Activated CD4-positive, alpha-beta T cell treated with anti-CD3 and anti-CD28 coated beads, Interleukin-2, Interleukin-6, amounts not matched to agents 100 ng/mL and 50 ng/mL, durations not matched to agents 16 hours and 8 hours (primary cell): ENCODE measurements at regions not wholly inside any gene's neighbourhood (a gene's known extent, or its start where the extent isn't known, plus 50 kb on each side); places are given as distances from the start of the nearest gene placed in this dataset.
"Not testable (repeated sequence)": the region's sequence is repeated elsewhere in the genome, so short reads cannot be mapped to it uniquely, and the experiment has no call there.

Experiments used
- DNase-seq: peaks from one replicate; pipeline ENCODE4 v3.0.0-alpha.2; 2020

DNA sequence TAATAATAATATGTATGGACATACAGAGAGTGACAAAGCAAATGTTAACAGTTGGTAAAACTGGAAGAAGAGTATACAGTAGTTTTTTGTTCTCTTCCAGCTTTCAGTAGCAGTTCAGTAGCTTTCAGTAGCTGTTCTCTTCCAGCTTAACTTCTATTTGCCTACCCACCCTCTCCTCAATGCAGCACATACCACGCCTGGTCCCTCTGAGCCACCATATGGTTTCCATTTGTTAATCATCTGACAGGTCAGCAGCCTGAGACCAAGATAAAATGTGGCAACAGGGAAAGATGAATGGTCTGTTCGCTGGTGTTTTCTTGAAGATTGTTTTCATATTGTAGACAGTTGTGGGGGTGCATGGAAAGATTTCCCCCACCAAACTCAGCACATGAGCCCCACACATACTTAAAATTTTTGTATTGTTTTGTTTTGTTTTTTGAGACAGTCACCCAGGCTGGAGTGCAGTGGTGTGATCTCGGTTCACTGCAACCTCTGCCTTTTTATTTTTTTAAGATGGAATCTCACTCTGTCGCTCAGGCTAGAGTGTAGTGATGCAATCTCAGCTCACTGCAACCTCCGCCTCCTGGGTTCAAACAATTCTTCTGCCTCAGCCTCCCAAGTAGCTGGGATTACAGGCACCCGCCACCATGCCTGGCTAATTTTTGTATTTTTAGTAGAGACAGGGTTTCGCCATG lies 56.8 kb downstream of the ATP6V0E2 start:
- DNase-seq: not testable (repeated sequence)

DNA sequence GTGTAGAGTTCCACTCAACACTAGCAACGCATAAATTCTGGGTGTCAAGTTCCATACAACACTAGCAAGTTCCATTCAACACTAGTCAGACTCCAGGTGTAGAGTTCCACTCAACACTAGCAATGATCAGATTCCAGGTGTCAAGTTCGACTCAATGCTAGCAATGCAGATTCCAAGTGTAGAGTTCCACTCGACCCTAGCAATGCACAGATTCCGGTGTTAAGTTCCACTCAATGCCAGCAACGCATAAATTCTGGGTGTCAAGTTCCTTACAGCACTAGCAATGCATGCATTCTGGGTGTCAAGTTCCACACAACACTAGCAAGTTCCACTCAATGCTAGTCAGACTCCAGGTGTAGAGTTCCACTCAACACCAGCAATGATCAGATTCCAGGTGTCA lies 60.0 kb downstream of the ATP6V0E2 start:
- not testable (repeated sequence) for DNase-seq

DNA sequence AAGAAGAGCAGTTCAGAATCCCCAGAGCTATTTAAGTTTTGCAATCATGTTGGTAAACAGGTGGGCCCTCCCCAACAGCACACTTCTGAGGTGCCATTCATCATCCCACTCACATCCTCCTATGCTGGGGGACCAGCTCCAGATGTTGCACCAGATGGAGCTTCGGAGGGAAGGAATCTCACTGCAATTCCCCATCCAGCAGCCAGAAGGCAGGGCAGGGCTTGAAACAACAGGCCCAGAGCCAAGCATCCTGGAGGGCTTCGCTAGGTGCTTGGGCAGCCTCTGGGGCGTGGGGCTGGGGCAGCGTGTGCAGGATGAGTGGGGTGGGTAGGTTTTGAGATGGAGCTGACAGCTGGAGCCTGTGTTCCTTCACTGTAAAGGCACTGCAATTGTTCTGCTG lies 73.6 kb downstream of the ATP6V0E2 start:
- not testable (repeated sequence) for DNase-seq

- DNase-seq: not testable (repeated sequence)
These were observed 74.7 kb downstream of the ATP6V0E2 start for GRCh38 chr7:149948444-149948843.

- DNase-seq: peak; percentile 15
These were observed 76.3 kb downstream of the ATP6V0E2 start for GRCh38 chr7:149949863-149950577.

DNA sequence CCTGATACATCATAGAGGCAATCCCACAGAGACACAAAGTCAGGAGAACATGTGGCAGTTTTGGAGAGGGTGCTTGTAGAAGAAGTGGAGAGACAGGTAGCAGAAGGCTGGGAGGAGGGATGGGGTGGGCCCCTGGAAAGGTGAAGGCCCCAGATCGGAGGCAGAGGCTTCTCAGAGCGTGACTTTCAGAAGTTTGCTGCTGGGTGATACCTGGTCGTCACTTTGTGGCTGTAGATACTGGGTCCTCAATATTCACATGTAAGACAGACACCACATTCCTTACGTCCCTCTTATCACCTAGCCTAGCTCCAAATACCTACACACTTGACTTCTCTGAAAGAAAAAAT lies 76.8 kb downstream of the ATP6V0E2 start:
- DNase-seq: not testable (repeated sequence)

GRCh38 chr7:149951579-149951978 lies 77.8 kb downstream of the ATP6V0E2 start:
- not testable (repeated sequence) for DNase-seq

DNA sequence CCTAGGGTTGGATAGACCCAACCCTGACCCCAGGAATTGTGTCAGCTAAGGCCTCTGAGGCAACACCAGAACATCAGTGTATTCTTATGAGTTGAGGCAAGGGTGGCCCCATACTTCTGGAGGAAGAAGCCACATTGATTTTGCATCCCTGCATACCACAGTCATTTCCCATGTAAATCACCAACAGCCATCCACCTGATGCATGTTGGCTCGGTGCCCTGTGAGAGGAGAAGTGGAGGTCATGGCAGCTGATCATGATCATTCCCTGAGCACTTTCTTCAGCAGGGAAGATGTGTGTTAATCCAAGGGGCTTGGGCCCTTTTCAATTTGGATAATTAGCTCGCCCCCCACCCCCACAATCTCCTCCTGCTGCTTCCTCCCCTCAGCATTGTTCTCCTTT lies 85.1 kb downstream of the ATP6V0E2 start:
- DNase-seq: not testable (repeated sequence)

- peak; percentile 50 for DNase-seq
These were observed 87.1 kb downstream of the ATP6V0E2 start for GRCh38 chr7:149960863-149961262.

GRCh38 chr7:149961878-149962277 lies 88.1 kb downstream of the ATP6V0E2 start:
- DNase-seq: peak; percentile 29

- not testable (repeated sequence) for DNase-seq
These were observed 89.0 kb downstream of the ATP6V0E2 start for GRCh38 chr7:149962685-149963319.

DNA sequence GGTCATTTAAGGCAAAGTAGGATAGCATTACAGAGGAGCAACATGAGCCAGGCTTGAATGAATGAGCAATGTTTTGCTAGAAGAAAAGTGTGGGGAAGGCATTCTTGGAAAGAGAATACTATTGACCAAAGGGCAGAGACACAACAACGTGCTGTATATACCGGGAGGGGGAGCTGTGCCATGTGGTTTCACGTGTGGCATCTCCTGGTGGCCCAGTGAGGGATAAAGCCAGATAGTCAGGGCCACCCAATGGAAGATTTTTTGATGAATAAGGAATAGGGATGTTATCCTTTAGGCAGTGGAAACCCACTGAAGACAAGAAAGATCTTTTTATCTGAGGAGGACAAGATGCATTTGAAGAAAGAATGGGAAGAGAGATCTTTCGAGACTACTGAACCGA lies 90.2 kb downstream of the ATP6V0E2 start:
- not testable (repeated sequence) for DNase-seq

GRCh38 chr7:149966444-149966843 lies 92.7 kb downstream of the ATP6V0E2 start:
- not testable (repeated sequence) for DNase-seq

GRCh38 chr7:149972977-149973376 lies 99.2 kb downstream of the ATP6V0E2 start:
- not testable (repeated sequence) for DNase-seq

DNA sequence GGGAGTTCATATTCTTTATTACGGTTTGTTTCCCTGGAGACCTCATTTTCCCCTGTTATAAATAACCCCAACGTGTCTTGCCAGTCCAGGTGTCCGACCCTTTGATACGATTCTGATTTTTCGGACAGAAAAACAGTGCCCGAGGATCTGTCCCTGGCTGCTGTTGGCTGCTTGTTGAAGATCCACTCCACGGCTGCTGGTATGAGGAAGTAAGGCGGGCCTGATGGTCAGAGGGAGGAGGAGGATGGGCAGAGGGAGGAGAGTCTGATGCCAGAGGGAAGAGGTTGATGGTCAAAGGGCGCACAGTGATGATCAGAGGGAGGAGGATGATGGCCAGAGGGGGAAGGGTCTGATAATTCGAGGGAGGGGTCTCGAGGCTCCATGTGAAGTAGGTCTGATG lies 99.9 kb downstream of the ATP6V0E2 start:
- DNase-seq: not testable (repeated sequence)

- DNase-seq: not testable (repeated sequence)
These were observed 101.8 kb downstream of the ATP6V0E2 start for GRCh38 chr7:149975608-149976007.

DNA sequence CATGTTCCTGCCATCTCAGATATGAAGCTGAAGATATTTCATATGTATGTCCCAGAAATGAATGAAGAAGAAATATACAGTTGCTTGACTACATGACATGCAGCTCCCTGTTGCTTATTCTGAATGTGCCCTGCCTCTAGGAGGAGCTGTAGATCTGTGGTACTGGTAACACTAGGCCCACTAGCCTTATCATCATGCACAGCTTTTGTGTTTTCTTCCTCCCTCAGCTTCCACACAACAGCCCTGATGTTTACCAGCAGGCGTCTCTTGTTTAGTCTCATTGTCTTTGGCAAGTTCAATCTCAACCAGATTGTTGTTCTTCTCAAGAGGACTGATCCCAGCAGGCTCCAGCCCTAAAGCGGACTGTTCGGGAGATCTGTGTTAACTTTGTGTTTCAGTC lies 104.8 kb downstream of the ATP6V0E2 start:
- DNase-seq: not testable (repeated sequence)

- not testable (repeated sequence) for DNase-seq
These were observed 105.2 kb downstream of the ATP6V0E2 start for GRCh38 chr7:149978944-149979343.

DNA sequence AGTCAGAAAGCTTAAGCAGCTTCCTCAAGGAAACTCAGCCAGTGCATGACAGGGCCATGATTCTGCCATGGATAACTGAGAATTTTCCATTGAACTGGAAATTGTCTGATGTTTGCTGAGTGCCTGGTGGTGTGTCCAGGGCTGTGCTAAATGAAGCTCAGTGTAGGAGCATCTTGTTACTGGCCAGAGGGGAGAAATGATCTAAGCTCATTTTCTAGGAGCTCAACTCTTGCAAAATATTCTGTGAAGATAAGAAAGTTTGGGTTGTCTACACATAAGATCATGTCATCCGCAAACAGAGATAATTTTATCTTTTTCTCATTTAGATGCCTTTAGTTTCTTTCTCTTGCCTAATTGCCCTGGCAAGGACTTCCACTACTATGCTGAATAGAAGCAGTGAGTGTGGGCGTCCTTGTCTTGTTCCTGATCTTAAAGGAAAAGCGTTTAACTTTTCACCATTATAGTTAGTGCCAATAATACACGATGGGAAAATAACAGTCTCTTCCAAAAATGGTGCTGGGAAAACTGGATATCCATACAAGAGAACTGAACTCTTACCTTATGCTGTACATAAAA lies 108.9 kb downstream of the ATP6V0E2 start:
- DNase-seq: not testable (repeated sequence)

- not testable (repeated sequence) for DNase-seq
These were observed 113.1 kb downstream of the ATP6V0E2 start for GRCh38 chr7:149986866-149987265.

- not testable (repeated sequence) for DNase-seq
These were observed 118.0 kb downstream of the ATP6V0E2 start for GRCh38 chr7:149991652-149992302.

DNA sequence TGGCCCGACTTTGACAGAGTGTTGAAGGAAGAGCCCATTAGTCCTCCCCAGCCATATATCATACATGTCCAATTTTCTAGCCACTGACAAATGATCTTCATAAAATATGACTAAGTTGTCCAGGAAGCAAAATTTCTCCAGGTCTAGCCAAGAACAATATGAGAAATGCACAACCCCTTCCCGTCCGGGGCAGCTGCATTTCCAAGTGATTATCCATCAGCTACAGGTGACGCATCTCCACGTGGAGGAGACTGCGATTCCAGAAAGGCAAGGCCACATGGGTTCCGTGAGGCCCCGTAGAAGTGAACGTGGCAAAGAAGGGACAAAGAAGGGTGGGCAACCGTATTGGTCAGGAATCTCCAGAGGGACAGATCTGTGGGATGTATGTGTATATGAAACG lies 118.6 kb downstream of the ATP6V0E2 start:
- not testable (repeated sequence) for DNase-seq
